Spleen (tissue), 7 donors: ENCODE measurements at regions not wholly inside any gene's neighbourhood (a gene's known extent, or its start where the extent isn't known, plus 50 kb on each side); places are given as distances from the start of the nearest gene placed in this dataset.
"Not testable (repeated sequence)": the region's sequence is repeated elsewhere in the genome, so short reads cannot be mapped to it uniquely, and the experiment has no call there.

Source experiments
- POLR2A ChIP-seq, 3 donors: fragments of 450-650 bp; IDR thresholded peaks; one replicate each; pipeline ENCODE4 v1.5.1; 2017; ENCODE audit warnings: antibody characterized with exemption in 3 of 3, mild to moderate bottlenecking in 1 of 3
- POLR2AphosphoS5 ChIP-seq, 3 donors: sonication (generic); formaldehyde crosslinking; IDR thresholded peaks; one replicate each; pipeline ENCODE4 v1.5.1; 2017; ENCODE audit warnings: antibody characterized with exemption in 3 of 3
- TF ChIP-seq, protein P1 (sequence below), 11 experiments: fragments of 200-600 bp in 7 of 11; fragments of 450-650 bp in 4 of 11; sonication (generic) in 4 of 11; IDR thresholded peaks in 8 of 11; conservative IDR thresholded peaks in 3 of 11; 1 replicate in 7 of 11; 2 replicates in 4 of 11; pipeline versions ENCODE4 v1.4.0 to v1.8.0; 2016 to 2021; ENCODE audit warnings: antibody characterized with exemption in 11 of 11, inconsistent platforms in 4 of 11, mild to moderate bottlenecking in 1 of 11
- donor health status: DM: no; HTN: no; CAD: no; lungs with moderate emphysema.
- donor health status: DM: no; HTN: no; CAD: no.
- donor health status: DM: no; HTN: no; CAD: no.

- TF ChIP-seq, protein P1, sequence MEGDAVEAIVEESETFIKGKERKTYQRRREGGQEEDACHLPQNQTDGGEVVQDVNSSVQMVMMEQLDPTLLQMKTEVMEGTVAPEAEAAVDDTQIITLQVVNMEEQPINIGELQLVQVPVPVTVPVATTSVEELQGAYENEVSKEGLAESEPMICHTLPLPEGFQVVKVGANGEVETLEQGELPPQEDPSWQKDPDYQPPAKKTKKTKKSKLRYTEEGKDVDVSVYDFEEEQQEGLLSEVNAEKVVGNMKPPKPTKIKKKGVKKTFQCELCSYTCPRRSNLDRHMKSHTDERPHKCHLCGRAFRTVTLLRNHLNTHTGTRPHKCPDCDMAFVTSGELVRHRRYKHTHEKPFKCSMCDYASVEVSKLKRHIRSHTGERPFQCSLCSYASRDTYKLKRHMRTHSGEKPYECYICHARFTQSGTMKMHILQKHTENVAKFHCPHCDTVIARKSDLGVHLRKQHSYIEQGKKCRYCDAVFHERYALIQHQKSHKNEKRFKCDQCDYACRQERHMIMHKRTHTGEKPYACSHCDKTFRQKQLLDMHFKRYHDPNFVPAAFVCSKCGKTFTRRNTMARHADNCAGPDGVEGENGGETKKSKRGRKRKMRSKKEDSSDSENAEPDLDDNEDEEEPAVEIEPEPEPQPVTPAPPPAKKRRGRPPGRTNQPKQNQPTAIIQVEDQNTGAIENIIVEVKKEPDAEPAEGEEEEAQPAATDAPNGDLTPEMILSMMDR (IDR thresholded peaks at IDR 0.05 in 8 of 11, conservative IDR thresholded peaks at IDR 0.05 in 3 of 11) = not testable (repeated sequence)
- TF ChIP-seq POLR2AphosphoS5, POLR2A (IDR thresholded peaks at IDR 0.05): not testable (repeated sequence)
Observed at GRCh38 chrX:63176578-63176977, 174.6 kb downstream of the SPIN4 start.
